WI38 (cell line): ENCODE measurements at regions not wholly inside any gene's neighbourhood (a gene's known extent, or its start where the extent isn't known, plus 50 kb on each side); places are given as distances from the start of the nearest gene placed in this dataset.

ENCODE experiments used
- H3K4me3 ChIP-seq: 2 replicates; pipeline ENCODE4 v1.5.1; 2011; ENCODE audit warnings: low read depth, mild to moderate bottlenecking, control low read depth, low read length
- CTCF ChIP-seq: IDR thresholded peaks from 2 replicates; pipeline ENCODE4 v1.5.1; 2012; ENCODE audit warnings: low read depth, mild to moderate bottlenecking, control low read depth, low read length

DNA sequence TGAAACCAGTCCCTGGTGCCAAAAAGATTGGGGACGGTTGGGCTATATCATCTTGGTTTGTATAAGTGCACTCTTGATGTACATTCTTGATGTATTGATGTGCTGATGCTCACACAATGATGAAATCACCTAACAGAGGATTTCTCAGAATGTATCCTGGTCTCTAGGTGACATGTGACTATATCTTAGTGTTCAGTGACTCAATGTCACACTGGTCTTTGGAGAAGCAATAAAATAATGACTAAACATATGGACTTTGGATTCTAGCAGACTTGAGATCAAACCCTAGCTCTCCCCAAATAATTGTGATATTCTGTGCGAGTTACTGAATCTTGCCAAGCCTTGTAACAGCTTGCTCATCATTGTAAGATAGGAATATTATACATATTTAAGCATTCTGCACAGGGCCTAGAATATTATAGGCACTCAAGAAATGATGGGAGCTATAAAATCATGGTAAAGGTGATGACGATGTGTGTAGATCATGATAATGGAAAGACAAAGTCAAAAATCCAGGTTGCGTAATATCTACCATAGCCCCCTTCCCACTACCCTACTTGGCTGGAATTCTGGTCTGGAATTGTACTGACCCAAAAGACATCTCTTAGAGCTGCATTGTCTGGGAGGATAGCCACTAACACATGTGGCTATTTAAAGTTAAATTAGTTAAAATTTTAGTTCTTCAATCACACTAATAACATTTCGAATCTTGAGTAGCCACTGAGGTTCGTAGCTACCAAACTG, 117.6 kb upstream of the PWP1 start:
- no peak overlapping the region for H3K4me3 ChIP-seq
- TF ChIP-seq CTCF: no peak

DNA sequence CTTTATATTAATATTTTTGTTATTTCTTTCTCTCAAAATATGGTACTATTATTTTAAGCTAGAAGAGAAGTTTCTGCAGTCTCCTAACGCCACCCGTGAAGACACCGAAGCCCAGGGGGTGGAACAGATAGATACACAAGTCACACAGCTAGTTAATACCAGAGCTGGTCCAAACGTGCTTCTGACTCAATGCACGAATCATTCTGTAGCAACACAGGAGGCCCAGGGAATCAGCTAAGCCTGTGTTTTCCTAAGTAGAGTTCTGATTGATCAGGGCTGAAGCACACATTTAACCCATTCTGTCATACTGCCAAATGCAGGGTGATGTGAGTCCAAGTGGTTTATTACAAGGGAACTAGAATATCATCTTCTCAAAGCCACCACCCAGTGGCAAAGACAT, 116.9 kb upstream of the PWP1 start:
- no peak for TF ChIP-seq CTCF

DNA sequence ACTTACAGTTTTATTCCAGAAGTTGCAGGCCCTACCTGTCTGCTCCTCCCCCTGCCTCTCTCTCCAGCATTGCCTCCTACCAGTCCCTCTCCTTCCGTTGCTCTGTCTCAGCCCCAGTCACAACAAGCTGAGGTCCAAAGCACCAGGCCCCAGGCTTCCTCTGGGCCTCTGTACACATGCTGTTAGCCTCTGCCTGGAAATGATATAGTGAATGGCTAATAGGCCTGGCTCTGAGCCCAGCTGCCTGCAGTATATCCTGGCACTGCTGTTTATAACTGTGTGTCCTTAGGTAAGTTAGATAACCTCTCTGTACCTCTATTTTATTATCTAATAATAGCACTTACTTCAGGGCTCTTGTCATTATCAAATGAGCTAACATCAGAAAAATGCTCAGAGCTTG, 114.9 kb upstream of the PWP1 start:
- H3K4me3 ChIP-seq: no peak overlapping the region
- no peak for TF ChIP-seq CTCF

More for the DNA sequence above, 116.9 kb upstream of the PWP1 start:
- no peak overlapping the region for H3K4me3 ChIP-seq

- TF ChIP-seq CTCF: no peak
Measured at GRCh38 chr12:107571492-107571891, 114.1 kb upstream of the PWP1 start.

GRCh38 chr12:107574691-107575090, 110.9 kb upstream of the PWP1 start:
- TF ChIP-seq CTCF: no peak
- no peak overlapping the region for H3K4me3 ChIP-seq

More at GRCh38 chr12:107571492-107571891, 114.1 kb upstream of the PWP1 start:
- H3K4me3 ChIP-seq: no peak overlapping the region

DNA sequence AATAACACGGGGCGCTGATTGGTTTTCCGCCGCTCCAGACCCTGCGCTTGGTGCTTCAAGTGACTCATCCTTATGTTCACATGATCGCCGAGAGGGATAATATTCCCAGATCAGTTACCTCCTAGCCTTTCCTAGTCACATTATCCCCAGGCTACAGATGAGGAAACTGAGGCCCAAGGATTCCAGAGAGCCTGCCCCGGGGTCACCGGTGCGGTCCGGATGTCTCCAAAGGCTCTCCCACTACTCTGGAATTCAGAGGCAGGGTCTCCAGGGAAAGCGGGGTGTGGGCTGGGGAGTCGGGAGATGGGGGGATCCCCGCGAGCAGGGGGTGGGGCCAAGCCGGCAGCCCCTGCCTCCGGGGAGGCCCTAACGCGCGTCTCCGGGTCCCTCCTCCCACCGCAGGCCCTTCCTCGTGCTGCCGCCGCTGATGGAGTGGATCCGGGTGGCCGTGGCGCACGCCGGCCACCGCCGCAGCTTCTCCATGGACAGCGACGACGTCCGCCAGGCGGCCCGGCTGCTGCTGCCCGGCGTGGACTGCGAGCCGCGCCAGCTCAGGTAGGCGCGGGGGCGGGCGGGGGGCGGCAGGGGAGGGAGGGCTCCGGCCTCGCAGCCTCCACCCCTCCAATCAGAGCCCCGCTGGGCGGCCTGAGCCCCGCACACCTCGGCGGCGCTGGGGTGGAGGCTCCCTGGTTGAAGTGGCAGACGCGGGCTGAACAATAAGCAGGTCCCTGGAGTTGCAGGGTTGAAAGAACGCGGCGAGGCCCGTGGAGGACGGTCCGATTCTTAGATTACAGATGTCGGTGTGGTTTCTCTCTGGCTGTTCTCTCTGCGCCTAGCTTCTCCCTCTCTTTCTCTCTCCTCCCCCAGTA, 104.6 kb upstream of the PWP1 start:
- peak overlapping the region; percentile 31; the same call in 1 of the 2 replicates for H3K4me3 ChIP-seq
- no peak for TF ChIP-seq CTCF

- H3K4me3 ChIP-seq: peak overlapping the region; percentile 31; the same call in 1 of the 2 replicates
- TF ChIP-seq CTCF: no peak
Measured at GRCh38 chr12:107581619-107582015, 104.0 kb upstream of the PWP1 start.
